Stimulated activated CD4-positive, alpha-beta T cell treated with anti-CD3 and anti-CD28 coated beads, Interleukin-15, amount 100 ng/mL, for 1 hour (primary cell): ENCODE measurements at regions not wholly inside any gene's neighbourhood (a gene's known extent, or its start where the extent isn't known, plus 50 kb on each side); places are given as distances from the start of the nearest gene placed in this dataset.

Experiments used
- DNase-seq, 2 donors: peaks; one replicate each; pipeline ENCODE4 v3.0.0-alpha.2; 2020; ENCODE audit warnings: low read depth in 1 of 2, low spot score in 1 of 2

DNA sequence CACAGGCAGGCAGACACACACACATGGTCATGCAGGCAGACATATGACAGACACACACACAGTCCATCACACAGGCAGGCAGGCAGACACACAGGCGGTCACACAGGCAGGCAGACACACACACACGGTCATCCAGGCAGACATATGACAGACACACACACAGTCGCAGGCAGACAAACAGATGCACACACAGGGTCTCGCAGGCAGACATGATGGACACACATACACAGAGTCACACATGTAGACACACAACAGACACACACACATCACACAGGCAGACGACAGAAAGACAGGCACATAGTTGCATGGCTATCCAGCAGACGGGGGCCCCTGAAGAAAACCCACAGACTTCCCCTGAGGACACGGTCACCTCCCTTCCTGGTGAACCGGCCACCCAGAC, 135.4 kb downstream of the NCOR2 start:
- DNase-seq = no peak

DNA sequence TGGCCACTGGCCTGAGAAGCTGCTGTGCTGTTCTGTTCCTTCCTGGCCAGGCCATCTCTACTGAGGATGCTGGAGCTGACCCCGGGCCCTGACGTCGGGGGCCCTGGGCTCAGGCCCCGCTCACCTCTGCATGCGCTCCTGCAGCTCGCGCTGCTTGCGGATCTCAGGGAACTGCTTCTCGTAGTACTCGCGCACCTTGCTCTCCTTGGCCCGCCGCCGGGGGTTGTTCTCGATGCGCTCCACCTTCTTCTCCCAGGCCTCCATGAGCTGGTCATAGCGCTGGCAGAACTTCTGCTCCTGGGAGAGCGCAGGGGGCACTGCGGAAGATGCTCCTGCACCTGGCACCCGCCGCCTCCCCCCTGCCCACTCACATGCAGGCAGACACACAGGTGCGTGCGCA, 135.6 kb downstream of the RFLNA start:
- no peak for DNase-seq

DNA sequence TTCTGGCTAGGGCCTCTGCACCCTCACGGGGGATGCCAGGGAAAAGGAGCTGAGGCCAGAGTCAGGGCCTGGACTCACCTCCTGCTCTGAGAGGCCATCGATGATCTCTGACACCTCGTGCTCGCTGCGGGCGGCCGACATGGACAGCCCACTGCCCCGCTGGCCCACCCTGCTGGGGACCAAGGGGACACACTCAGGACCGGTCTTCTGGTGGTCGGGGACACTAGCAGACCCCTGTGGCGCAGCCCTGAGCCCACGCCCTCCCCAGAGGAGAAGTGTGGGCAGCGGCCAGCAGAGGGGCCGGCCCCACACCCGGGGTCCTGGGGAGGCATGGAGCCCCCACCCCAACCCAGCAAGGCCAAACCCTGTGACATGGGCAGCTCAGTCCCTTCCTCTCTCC, 134.6 kb downstream of the RFLNA start:
- DNase-seq = no peak

DNA sequence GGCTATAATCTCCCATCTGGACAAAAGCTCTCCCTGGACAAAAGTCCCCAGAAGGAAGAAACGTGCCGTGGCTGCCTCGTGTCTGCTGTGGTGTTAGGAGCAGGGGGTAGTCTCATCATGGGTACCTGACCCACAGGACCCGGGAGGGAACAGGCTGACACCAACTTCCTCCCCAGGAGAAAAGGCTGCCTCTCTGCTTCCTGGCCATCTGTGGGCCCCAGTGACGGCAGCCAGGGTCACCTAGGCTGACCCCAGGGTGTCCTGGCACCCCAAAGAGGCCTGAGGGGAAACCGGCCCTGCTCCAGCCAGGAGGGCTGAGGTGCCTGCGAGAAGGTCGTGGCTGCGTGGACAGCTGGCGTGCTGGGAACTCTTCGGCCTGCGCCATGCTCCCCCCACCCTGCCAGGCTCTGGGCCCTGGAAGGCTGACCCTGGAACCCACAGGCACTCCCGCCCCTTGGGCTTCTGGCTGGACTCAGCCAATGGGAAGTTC, 133.9 kb downstream of the RFLNA start:
- no peak for DNase-seq

DNA sequence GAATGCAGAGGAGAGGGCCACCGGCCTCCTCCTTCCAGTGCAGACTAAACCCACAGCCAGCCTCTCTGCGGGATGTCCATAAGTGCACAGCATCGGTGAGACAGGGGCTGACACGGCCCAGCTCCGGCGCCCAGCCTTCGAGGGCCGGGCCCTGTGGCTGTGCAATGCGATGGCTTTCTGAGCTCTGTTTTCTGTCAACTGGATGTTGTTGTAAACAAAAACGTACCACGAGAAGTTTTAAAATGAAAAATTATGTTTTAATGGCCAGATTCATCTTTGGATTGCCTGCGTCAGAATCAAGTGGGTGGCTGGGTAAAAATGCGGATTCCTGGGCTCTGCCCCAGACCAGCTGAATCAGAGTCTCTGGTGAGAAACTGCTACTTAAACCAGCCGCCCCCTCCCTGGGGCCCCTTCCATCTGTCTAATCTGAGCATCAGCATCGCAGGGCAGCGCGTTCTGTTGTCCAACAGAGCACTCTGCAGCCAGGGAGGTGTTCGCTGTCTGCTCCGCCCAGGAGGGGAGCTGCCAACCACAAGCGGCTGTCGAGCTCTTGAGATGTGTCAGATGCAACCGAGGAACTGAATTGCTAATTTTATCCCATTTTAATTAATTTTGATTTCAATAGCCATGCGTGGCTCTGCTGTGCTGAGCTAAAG, 133.4 kb downstream of the RFLNA start:
- DNase-seq = no peak

DNA sequence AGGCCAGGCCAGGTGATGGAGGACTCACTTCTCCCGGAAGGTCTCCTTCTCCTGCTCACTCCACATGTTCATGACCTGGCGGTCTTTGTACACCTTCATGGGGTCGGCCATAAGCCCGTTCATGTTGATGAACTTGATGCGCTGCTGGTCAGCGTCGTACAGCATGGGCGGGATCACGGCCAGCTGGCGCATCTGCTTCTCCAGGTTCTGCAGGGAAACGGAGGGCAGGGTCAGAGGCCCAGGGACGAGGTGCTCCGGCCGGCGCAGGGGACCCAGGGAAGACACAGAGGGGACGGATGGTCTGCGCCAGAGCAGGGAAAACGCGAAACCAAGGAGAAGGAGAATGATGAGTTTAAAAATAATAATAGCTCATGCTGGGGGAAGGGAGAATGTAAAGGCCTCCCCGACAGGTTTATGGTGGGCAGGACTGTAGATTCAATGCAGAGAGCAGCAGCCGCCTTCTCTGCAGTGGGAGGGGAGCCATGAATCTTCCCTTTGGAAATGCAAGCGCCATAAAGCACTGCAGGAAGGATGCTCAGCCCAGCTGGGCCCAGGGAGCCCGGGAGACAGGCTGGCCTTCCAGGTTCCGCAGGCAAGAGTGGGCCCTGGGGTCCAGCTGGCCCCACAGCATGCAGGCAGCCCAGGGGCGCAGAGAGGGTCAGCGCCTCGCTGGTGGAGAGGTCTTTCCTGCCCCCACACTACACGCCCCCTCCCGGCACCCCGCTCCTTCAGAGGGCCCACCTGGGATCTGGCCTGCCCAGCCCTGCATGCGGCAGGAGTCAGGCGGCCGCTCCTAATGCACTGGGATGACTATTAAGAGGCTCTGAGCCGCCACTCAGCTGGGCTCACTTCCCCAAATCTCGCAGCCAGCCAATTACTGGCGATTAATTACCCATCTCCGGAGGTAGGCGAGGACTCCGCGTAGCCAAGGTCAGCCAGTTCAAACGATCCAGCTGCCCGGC, 132.0 kb downstream of the RFLNA start:
- DNase-seq = no peak

DNA sequence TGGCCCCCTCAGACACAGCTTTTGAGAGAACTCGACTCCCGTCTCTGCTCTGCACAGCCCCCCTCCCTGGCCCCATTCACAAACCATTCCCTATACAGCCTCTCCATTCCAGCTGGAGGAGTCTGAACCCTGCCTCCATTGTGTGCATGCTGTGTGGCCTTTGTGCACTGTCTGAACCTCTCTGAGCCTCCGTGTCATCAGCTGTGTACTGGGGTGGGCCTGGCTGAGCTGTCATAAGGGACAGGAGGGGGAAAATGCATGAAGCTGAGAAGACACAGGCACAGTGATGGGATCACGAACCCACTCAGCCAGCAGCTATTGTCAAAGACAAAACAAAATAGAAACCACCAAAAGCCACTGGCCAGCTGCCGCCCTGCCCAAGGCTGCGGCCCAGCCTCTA, 130.8 kb downstream of the RFLNA start:
- DNase-seq = no peak

DNA sequence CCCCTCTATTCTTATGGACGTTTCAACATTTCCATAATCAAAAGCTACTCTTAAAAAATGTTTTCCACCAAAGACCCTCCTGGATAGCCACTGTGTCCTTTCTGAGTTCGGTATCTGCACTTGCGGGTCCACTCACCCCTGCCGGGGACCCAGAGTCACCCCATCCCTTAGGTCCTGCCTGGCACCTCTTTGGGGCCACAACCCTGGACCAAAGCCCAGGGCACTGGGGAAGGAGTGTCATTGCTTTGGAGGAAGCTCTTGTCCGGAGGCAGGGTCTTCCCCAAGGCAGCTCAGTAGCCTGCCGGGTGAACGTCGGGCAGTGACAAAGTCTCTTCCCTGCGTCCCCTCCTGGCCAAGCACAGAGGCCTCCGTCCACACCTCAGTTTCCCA, 129.6 kb downstream of the RFLNA start:
- no peak for DNase-seq

DNA sequence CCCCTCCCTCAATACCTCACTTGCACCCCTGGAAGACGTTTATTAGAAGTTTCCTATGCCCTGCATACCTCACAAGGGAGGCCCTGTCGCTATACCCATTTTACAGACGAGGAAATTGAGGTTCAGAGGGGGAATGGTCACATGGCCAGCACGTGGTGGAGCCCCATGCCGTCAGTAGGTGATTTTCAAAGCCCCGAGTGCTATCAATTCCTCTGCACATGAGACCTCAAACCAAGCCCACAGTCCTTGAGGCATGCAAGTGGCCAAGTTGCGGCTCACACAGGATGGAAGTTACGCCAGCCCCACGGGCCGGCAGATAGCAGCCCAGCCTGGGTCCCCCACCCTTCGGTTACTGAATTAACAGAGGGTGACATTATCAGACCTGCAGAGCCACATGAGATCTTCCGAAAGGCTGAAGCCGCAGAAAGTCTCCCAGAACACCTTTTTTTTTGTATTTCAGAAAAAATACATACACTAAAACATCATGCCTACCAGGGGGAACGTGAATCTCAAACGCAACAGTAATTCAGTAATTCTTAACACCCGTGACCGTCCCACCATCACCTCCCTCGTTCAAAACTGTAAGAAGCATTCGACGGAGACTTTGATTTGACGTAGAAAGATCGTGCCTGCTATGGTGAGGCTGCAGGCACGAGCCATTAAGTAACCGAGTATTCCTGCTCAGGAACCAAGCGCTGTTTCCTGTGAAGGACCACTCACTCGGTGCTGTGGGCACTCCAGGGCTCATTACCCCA, 129.0 kb downstream of the RFLNA start:
- no peak for DNase-seq

DNA sequence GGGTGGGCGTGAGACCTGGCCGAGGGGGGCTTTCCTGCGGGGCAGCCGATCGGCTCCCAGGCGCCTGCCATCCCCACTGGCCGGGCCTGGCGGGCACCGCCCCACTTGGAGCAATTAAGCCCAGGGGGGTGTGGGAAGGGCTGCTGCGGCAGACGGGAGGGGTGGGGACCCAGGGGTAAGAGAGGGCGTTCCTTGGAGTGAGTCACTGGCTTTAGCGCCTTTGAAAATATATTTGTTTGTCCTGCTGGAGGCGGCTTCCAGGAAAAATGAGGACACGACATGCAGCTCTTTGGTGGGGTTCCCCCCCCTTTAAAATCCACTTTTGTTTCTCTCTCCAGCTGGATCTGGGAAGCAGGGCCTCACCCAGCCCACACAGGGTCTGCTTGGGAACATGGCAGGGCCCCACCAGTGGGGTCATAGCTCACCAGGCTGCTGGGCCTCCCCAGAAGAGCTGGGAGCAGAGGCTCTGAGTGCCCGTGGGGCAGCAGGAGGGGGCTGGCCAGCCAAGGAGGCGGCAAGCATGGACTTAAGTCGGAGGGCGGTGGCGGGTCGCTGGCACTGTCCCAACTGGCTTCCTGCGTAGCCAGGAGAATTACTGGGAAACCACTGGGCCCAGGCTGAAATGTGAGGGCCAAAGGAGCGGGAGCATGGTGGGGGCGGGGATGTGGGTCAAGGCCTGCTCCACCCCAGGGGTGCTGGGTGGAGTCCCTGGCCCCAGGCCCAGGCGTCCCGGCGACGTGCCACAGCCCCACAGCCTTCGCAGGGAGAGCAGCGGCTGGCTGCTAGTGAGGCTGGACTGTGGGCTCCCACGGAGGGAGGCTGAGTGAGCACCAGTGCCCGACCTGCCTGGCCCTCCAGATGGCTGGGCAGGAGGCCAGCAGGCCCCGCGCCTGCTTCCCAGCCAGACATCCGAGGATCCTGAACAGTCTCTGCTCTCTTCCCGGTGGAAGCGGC, 128.0 kb downstream of the RFLNA start:
- DNase-seq = no peak

DNA sequence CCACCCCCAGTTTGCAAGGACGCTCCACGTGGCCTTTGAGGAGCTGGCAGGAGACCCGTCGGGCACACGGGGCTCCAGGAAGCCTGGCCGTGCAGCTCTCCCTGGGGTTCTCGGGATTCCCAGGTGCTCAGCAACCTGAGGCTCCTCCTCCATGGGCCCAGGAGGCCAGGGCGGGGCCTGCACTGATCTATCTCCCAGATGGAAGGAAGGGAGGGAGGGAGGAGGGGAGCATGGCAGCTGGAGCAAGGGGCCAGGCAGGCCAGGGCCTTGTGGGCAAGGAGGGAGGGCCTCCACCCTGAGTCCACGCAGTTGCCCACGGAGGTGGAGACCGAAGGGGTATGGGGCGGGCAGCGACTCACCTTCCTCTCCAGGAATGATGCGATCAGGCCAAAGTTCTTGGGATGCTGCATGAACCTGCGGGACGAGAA, 127.3 kb downstream of the RFLNA start:
- DNase-seq = no peak

DNA sequence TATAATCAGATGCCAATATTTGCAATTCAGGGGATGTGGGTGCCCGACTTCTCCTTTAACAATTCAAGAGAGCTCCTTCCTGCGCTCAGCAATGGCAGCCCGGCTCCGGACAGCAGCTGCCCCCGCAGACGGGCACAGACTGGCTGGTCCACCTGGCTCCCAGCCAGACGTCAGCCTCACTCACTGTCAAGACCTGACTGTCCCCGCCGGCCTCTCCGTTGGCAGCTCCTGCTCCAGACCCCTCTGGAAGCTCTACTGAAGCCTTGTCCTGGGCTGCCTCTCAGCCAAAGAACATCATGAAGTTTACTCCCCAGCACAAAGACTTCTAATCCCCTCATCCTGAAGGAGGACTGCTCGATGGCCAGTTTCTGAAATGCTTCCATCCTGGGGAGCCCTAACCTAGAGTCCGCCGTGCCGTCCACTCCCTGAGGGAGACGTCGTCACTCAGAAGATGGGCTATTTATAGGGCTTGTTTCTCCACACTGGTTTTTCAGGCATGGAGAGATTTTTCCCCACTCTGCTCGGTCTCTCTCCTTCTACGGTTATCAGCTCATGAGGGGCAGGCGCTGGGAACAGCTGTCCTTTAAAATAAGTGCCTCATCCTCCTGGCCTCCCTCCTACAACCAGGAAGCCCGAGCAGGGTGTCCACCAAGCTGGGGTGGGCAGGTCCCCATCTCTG, 126.2 kb downstream of the RFLNA start:
- DNase-seq = no peak

DNA sequence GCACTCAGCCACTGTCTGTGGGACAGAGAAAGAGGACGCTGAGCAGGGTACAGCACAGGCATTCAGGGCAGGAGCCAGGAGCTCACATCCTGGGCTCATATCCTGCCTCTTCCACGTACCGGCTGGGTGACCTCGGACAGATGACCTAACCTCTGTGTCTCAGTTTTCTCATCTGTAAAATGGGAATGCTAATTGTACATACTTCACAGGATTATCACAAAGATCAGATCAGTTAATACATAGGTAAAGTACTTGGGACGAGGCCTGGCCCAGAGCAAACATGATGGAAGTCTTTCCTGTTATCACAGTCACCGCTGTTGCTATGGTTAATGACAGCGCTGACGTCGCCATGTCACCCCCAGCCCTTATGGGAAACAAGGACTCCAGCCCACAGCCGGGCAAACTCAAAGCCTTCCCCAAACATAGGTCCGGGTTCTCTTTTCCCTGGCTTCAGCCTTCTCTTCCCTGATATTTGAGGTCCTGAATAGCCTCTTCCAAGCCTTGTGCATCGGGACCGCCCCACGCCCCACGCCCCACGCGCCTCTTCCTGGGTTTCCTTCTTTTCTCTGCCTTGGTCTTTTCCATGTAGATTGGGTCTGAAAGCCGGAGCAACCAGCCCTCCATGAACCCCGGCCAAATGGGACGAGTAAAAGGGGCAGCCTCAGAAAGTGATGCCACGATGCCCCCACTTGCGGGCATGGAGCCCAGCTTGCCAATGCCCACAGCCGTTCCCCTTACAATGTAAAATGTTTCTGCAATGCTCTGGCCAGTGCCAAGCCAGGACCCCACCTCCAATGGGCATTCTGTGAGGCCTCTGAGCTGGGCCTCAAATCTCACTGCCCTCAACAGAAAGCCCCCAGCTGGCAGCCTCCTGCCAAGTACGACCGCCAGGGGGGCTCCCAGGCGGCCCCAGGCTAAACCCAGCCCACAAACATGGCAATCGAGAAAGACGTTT, 125.4 kb downstream of the RFLNA start:
- DNase-seq = no peak

DNA sequence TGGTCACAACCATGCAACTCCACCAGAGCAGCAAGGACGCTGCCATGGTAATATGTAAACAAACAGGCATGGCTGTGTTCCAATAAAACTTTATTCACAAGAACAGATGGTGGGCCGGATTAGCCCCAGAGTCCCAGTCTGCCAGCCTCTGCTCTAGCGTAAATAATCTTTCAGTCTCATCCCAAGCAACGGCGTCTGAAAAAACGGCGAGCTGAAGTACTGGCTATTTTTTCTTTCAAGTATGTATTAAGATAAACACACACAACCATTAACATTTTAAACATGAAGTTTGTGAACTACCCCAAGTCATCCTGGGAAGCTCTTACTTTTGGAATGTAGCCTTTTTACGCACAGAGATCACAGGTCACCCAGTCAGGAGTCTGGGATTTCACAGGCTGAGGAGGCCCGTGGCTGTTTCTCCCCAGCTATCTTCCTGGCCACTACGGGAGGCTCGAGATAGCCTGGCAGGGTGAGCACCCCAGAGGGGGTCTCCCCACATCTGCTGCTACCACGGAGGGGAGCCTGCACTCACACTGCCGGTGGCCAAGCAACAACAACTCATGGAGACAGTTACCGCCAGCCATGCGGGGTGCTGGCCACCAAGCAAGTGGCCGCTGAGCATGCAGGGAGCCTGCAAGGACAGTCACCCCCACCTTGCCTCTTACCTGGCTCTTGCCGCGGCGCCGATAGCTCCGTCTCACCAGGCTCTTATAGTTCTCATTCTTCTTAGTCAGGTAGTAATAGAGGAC, 124.6 kb downstream of the RFLNA start:
- no peak for DNase-seq

DNA sequence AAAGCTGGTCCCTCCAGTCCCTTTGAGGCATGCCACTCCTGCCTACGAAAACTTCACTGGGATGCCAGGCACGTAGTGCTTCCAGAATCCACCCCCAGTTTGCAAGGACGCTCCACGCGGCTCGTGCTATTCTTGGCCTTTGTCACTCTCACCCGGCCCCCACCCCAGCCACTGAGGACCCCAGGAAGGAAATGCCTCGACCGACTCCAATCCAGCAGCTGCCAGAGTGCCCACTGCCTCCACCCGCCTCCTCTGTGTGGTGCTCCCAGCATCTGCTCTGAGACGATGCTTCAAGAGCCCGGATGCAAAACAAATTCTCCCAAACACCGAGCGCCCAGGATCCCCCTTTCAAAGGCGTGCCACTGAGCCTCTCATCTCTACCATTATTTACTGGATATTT, 123.9 kb downstream of the RFLNA start:
- DNase-seq = no peak

DNA sequence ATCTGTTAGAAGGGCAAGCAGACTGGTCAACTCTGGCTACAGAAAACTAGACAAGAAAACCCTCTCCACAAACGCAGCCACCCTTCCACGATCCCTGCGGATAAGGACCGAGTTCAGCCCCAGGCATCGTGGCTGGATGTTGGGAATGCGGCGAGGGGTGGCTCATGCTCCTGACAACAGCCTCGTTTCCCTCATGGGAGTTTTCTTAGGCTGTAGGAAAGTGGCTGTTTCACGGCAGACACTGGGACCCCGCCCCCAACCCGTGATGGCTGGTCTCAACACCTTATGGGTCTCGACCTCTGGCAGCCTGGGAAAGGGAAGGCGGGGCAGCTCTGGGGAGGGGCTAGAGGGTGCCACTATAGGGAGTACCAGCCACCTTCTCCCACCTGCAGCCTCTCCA, 123.3 kb downstream of the RFLNA start:
- no peak for DNase-seq

DNA sequence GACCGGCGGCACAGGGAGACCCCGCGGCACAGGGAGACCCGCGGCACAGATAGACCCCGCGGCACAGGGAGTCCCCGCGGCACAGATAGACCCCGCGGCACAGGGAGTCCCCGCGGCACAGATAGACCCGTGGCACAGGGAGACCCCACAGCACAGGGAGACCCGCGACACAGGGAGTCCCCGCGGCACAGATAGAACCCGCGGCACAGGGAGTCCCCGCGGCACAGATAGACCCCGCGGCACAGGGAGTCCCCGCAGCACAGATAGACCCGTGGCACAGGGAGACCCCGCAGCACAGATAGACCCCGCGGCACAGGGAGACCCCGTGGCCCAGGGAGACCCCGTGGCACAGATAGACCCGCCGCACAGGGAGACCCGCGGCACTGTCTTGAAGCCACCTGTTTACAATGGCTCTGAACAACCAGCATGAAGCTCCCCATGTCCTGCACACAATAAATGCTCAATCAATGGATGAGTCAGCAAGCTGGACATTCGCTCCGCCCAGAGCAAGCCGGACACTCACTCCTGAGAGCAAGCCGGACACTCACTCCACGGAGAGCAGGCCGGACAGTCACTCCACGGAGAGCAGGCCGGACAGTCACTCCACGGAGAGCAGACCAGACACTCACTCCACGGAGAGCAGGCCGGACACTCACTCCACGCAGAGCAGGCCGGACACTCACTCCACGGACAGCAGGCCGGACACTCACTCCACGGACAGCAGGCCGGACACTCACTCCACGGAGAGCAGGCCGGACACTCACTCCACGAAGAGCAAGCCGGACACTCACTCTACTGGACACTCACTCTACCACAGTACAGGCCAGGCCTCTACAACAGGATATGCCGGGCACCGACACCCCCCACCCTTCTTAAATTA, 121.9 kb downstream of the RFLNA start:
- DNase-seq = no peak
